HL-60/S4 treated with retinoic acid at 250 ng/mL for 4 days and 3 days (cell line): ENCODE measurements at regions not wholly inside any gene's neighbourhood (a gene's known extent, or its start where the extent isn't known, plus 50 kb on each side); places are given as distances from the start of the nearest gene placed in this dataset.

Experiments
- in situ Hi-C: fragments of 300-500 bp; cut with MboI; formaldehyde crosslinking; loops from 2 replicates; pipeline ENCODE4 v1.7.0; 2022; ENCODE audit warnings: low sequenced_read_pairs

DNA sequence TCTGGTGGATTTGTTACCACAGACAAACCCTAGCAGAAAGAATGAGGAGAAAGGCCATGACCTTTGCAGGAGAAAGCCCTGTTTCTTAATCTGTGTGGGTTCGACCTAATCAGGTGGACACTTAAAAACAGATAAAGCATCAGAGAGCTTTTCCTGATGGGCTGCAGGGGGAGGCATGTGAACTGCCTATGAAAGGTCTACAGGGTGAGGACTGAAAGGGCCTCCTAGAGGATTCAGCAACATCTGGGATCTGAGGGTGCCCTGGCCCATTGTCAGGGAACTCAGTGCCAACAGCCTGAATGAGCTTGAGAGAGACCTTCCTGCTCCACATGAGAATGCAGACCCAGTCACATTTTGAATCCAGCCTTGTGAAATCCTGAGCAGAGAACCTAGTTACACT is 178.8 kb upstream of the DDHD1 start:
- in situ Hi-C loops, result no loop called here

- in situ Hi-C loops, result no loop called here
Measured at GRCh38 chr14:53331247-53331646, 178.1 kb upstream of the DDHD1 start.

DNA sequence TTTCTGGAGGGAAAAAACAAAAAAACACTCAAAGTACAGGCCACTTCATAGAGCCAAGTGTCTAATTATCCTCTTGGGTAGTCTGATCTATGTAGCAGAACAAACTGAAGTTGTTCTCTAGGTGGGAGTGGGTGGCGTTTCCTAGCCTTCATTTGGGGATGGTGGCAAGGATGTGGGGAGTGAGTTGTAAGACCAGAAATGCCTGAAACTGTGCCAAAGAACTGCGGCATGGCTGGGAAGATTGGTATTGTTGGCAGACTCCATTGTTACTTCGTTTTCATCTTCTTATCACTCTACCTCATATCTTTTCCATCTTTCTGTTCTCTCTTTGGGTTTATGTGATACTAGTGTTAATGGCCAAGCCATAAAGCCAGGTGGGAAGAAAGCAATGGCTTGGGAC is 177.3 kb upstream of the DDHD1 start:
- in situ Hi-C loops, result no loop called here

DNA sequence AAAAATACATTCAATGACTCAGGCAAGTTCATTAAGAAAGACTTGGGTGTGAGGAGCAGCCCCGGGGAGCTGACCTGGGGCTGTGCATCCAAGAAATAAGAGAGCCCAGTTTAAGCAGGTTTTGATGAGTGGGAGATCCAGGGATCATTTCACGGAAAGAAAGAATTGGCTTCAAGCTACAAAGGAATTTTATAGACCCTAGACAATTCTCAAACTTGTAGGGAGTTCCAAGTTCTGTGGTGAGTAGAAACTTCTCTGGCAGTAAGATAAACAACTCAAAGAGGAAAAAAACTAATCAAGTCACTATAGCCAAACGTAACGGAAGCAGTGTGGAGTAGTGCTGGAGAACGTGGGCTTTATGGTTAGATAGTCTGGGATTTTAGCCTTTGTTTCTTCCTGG is 175.7 kb upstream of the DDHD1 start:
- in situ Hi-C loops, result no loop called here

DNA sequence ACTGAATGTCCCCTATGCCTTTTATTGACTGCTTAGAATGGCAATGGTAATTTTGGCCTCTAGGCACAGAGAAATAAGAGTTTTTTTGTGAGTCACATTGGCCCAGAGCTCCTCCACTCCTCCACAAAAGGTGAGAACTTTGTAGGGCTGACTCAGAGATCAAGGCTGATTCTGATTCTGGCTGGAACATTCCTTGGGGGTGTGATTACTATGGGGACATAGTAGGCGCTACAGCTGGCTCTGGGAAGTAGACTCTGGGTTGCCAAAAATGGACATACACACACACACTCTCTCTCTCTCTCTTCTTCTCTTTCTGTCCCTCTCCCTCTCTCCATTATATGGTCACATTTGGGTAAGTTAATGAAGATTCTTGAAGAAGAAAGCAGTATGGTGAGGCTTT is 174.6 kb upstream of the DDHD1 start:
- in situ Hi-C loops, result no loop called here

DNA sequence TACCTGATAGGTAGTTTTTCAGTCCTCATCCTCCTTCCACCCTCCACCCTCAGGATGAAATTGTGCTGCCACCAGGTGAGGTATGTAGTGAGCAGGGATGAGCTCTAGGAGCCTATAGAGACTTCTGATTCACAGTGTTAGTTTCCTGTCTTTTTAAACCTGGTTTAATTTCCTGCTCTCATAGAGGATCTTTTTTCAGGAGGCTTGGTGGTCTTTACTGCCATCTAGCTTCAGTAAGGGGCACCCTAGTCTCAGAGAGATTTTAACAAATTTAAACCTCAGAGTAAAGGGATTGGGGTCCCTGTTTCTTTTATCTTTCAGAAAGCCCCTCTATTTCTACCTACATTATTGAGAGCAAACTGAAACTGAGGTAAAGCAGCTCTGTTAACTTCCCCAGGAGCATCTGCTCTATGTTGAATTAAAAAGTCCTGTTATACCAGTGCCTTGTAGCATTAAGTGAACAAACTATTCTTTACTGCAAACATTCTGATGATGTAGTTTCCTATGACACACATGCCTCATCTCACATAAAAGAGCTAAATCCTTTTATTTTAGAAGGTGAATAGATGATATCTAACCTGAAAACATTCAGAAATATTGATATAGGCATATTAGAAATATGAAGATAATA is 172.2 kb upstream of the DDHD1 start:
- in situ Hi-C loops, result no loop called here

DNA sequence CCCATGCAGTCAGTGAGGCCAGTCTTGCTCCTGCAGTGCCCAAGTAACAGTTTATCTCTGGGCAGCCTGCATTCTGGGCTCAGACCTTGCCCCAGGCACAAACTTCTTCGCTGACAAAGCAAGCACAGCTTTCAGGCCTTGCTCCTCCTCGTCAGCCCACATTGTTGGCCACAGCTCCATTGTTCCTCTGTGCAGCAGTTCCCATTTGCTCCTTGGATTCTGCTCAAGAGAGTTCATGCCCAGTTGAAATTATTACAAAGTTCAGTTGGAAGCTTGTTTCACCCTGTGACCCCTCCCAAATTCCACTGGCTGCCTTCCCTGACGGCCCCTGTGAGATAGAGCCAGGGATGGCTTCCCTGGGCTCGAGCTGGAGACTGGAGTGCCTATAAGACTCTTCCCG is 163.4 kb upstream of the DDHD1 start:
- in situ Hi-C loops, result loop anchor here (25.0 kb wide), 1 partner anchor 504 kb away; no protein-coding TSS in a partner anchor

- in situ Hi-C loops, result loop anchor here (25.0 kb wide), 1 partner anchor 498 kb away; no protein-coding TSS in a partner anchor
Measured at GRCh38 chr14:53310412-53310811, 157.3 kb upstream of the DDHD1 start.

DNA sequence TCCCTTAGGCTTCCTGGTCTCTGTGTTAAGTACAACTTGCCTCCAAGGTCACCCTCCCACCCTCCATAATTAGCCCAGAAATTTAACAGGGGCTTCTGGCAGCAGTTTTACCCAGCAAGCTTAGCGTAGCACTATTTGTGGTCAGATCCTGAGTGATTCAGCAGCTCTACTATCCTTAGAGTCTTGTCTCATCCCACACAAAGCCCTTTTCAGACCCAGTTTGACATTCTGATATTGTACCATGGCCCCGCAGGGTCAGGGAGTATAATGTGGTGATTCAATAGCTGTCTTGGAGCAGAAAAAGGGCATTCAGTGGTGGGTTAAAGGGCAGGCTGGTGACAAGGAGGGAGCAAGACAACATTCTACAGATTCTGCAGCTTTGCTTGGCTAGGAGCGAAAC is 153.8 kb upstream of the DDHD1 start:
- in situ Hi-C loops, result loop anchor here (25.0 kb wide), 1 partner anchor 495 kb away; no protein-coding TSS in a partner anchor

DNA sequence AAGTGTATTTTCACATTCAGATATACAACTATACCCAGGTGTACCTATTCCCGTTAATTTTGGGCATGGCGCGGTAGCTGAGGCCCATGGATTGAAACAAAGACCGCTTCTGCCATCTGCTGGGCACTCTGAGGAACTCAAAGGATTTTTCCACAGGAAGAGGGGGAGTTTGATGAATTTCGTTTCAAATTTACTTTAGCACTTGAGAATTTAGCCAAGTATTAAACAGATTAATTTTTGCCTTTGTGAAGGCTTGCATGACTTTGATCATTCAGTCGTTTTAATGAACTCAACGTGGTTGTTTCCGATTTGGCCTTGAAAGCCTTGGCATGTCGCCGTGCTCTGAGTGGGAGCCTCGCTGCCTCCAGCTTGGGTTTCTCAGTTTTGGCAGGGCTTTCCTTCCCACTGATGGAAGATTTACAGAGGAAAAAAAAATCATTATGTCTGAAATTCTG is 153.2 kb upstream of the DDHD1 start:
- in situ Hi-C loops, result loop anchor here (25.0 kb wide), 1 partner anchor 494 kb away; no protein-coding TSS in a partner anchor

DNA sequence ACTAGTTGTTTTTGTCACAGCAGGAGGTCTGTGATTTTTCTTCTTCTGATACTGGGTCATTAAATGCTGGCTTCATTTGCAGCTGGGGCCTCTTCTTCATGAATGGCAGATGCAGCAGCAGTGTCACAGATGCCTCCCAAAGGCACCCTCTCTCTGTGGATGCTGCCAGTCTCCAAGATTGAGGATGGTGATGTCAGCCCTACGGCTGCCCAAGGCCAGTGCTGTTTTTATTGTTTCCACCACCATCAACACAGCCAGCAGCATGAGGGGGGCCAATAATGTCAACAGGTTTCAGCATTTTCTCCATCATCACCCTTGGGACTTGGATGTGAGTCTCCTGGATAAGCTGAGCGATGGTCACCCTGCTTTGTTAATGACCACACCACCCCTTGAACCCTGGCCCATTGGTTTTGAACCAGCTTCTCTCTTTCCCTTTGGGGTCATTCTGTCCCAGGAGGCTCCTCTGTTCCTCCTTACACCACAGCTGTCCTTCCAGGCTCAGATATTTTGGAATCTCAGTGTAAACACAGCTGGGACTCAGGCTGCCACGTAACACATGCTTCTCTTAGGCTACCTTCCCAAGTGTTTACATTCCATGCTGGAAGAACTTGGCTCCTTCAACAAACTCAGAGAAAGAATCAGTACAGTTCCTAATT is 151.7 kb upstream of the DDHD1 start:
- in situ Hi-C loops, result loop anchor here (25.0 kb wide), 1 partner anchor 493 kb away; no protein-coding TSS in a partner anchor

DNA sequence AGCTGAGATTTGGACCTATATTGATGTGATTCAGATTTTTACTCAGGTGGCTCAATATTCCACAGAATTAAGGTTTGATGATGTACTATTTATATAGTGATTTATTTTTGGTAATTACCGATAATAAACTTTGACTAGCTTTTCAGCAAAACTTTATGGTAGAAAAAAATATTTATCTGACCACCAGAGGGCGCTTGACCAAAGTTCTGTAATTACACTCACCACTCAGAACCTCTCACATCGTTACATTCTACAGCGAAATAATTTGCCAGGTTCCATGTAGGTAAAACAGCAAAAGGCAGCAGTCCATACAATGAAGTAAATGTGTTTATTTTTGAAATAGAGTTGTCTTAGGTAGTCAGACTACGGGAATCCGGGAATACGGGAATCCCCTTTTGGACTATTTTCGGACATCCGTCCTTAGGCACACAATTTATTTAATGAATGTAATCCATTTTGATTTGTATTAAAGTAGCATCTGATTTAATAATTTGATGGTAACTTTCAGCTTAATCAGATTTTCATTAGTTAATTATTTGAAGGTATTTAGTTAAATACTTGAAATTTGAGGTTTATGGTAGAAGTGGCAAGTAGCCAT is 143.0 kb upstream of the DDHD1 start:
- in situ Hi-C loops, result no loop called here

GRCh38 chr14:53295372-53295771 is 142.2 kb upstream of the DDHD1 start:
- in situ Hi-C loops, result no loop called here

DNA sequence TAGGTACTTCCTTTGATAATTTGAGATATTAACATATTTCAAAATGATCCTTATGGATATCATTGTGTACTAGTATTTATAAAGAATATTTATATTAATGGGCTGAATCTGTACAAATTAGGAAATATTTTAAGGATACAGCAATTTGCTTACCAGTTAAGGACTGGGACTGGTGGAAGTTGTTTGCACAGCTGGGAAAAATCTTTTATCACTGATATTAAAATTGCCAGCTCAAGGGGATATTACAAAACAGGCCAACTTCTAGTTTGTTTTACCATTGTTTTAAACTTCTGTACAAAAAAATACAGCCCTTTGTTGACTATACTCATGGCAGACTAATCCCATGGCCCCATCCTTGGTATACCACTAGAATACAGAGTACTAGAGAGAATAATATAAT is 133.2 kb upstream of the DDHD1 start:
- in situ Hi-C loops, result no loop called here

GRCh38 chr14:53285821-53286220 is 132.7 kb upstream of the DDHD1 start:
- in situ Hi-C loops, result no loop called here

DNA sequence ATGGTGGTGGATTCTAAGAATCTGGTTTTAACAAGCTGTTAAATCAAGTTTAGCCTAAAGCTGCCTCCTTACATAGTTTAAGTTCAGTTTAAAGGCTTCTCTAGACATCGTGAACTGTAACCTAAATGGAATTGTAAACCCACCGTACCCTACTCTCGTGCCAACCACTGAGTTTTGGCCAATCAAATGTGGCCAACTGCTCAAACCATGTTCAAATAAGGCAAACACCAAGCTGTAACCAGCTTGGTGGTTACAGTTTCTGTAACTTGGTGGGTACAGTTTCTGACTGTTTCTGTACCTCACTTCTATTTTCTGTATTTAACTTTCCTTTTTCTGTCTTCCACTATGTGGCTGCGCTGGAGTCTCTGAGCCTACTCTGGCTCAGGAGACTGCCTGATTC is 131.9 kb upstream of the DDHD1 start:
- in situ Hi-C loops, result no loop called here

DNA sequence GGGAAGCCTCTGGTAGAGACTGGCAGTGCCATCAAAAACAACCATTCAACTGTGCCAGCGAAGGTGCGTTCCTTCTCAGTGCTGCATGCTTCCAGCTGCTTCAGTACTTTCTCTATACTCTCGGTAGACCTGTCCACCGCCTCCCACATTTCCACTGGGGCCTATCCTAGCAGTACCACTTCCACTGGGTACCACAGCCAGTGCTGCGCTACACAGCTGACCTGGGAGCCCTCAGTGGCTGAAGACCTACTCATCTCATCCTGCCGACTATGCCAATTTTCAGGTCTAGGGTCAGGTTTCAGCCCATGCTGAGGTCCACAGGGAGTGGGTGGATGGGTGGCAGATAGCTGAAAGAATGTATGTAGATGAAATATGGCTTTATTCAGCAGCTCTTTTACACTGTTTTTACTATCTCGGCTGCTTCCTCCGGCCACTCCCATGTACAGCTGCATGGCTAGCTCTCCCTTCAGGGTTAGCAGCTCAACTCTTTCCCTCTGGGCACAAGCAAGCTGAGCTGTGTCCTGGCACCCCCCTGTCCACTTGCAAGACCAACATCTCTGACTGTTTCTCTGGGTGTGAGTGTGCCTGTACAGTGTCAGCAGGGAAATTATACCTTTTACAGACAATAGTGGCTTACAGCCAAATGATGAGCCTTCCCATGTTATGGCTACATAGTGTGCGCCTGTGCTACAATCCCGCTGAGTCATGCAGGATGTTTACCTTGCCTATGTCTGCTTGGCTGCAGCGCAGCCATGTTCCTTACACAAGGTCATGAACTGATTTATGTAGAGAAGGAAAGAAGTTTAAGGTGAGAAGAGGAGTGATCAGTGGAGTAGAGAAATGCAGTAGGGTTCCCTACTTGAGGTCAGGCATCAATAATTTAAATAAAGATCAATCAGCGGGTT is 125.7 kb upstream of the DDHD1 start:
- in situ Hi-C loops, result no loop called here

DNA sequence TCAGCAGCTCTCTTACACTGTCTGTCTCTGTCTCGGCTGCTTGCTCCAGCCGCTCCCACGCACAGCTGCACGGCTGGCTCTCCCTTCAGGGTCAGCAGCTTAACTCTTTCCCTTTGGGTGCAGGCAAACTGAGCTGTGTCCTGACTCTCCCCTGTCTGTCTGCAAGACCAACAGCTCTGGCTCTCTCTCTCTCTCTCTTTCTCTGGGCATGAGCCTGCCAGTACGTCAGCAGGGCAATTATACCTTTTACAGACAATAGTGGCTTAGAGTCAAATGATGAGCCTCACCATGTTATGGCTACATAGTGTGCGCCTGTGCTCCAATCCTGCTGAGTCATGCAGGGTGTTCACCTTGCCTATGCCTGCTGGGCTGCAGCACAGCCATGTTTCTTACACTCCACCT is 120.5 kb upstream of the DDHD1 start:
- in situ Hi-C loops, result no loop called here

- in situ Hi-C loops, result no loop called here
Measured at GRCh38 chr14:53265025-53265424, 111.9 kb upstream of the DDHD1 start.

- in situ Hi-C loops, result no loop called here
Measured at GRCh38 chr14:53260928-53261327, 107.8 kb upstream of the DDHD1 start.

- in situ Hi-C loops, result no loop called here
Measured at GRCh38 chr14:53260286-53260685, 107.2 kb upstream of the DDHD1 start.
